GM18517 (cell line): ENCODE measurements at regions not wholly inside any gene's neighbourhood (a gene's known extent, or its start where the extent isn't known, plus 50 kb on each side); places are given as distances from the start of the nearest gene placed in this dataset.

ENCODE experiments used
- ATAC-seq: cut with Tn5 transposase; IDR thresholded peaks from one replicate; pipeline ENCODE4 v1.9.1; 2021; ENCODE audit warnings: mild to moderate bottlenecking, moderate library complexity; ENCODE audit not compliant: unreplicated experiment

DNA sequence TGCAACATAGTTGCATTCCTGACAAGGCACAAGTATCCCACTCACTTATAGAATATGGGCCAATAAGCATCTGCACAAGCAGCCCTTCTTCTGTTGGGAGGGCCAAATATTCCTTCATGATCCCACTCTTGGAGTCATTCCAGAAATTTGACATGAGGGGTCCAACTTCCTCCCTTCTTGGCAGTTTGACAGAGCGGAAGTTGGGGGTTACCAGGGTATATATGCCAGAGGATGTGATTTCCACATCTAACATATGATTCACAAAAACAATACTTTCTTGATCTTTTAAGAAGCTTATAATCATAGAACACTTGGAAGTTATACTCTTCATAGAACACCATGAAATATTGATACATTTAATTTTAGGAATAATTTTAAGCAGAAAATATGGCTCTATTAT is 100.9 kb upstream of the CRBN start:
- ATAC-seq: no peak

DNA sequence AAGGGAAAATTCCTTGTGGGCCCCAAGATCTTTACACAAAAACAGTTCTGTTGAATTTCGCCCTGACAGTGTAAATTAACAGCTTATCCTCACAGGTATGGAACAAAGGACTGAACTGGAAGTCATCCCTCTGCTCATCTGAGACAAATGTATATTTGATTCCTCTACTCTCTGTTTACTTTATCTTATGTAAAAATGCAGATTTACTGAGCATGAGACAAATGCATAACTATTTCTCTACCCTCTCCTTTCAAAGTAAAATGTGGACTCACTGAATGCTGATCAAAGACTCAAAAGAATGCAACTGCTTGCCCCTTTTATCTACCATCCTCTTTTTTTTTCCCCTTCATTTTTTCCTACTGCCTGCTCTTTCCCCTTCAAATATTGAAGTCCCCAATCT is 98.6 kb upstream of the CRBN start:
- no peak for ATAC-seq

DNA sequence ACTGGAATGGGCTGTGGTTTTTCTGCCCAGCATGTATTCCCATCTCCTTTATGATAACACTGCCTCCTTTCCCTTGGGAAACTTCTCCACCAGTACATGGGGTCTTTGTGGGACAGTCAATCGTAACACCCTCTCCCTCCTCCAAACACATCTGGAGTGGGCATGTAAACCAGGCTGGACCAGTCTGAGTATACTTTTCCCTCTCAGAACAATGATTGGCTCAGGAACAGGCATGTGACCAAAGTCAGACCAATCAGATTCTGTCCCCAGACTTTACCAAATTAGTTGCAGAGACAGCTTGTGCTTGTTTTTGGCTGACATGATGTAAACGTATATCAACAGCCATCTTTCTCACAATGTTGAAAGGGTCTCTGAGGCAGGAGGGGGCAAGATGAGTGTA is 97.1 kb upstream of the CRBN start:
- no peak for ATAC-seq

GRCh38 chr3:3264796-3265195 is 85.3 kb upstream of the CRBN start:
- no peak for ATAC-seq

- ATAC-seq: no peak
Observed at GRCh38 chr3:3260870-3261269, 81.4 kb upstream of the CRBN start.

DNA sequence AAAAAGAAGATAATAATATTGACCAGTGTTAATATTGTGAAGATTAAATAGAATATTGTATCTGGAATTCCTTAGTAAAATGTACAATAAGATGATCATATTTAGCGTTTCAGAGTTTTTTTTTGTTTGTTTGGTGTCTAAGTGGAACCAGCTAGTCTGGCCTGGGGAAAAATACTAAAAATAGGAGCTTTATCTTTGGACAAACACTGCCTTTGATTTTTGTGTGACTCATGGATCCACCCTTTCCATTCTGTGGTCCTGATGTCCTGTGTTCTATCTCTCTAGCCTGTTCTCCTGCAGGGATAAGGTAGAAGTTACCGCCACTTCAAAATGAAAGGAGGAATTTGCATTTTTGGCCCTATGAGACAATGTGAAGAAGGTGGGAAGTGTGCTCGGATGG is 79.7 kb upstream of the CRBN start:
- no peak for ATAC-seq

GRCh38 chr3:3258281-3258680 is 78.8 kb upstream of the CRBN start:
- no peak for ATAC-seq

GRCh38 chr3:3241596-3241995 is 62.1 kb upstream of the CRBN start:
- no peak for ATAC-seq

GRCh38 chr3:3240986-3241385 is 61.5 kb upstream of the CRBN start:
- ATAC-seq: no peak

DNA sequence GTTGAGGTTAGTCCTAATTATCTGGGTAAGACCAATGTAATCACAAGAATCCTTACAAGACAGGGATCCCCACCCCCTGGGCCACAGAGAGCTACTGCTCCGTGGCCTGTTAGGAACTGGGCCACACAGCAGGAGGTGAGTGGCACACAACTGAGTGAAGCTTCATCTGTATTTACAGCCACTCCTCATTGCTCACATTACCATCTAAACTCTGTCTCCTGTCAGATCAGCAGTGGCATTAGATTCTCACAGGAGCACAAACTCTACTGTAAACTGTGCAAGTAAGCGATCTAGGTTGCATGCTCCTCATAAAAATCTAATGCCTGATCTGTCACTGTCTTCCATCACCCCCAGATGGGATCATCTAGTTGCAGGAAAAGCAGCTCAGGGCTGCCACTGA is 58.5 kb upstream of the CRBN start:
- ATAC-seq: no peak

- ATAC-seq: no peak
Observed at GRCh38 chr3:3232251-3232650, 52.8 kb upstream of the CRBN start.
